ENCODE measurements at regions not wholly inside any gene's neighbourhood (a gene's known extent, or its start where the extent isn't known, plus 50 kb on each side); places are given as distances from the start of the nearest gene placed in this dataset.

DNA sequence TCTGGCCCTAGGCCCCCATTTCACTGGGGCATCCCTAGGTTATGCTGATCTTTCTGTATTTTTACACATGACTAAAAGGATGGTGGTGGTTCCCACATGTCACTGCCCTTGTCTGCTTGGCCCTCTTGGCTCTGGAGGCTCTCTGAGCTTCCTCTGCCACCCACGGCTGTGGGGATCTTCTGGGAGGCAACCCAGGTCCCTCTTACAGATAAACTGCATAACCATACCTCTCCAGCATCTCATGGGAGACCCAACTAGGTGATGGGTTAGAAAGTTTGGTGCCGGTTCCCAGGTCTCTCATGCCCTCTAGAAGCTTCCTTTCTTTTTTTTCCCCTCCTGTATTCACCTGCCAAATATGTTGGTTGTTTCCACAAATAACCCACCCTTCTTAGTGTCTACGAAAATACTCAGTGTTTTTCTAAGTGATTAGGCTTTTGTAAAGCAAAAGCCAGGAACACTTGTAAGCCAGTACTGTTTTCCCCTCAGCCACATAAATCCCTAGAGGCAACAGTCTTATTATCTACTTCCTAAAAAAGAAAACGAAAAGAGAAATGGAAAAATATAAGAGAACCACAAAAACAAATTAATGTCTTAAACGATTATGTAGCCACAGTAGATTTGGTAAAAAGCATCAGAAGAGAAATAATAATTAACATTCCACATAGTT is 71.7 kb upstream of the SMLR1 start:
- Histone ChIP-seq H3K4me3 (no peak overlapping the region), H3K27ac (no peak overlapping the region), H3K4me1 (no peaks in the 10 kb centered on the region), H3K27me3 (no peaks in the 10 kb centered on the region), H3K9me3 (no peaks in the 10 kb centered on the region), H3K36me3 (no peaks in the 10 kb centered on the region)
- DNase-seq = no peak
- no peak for TF ChIP-seq POLR2A (IDR thresholded peaks at IDR 0.05)
- TF ChIP-seq, protein P1, sequence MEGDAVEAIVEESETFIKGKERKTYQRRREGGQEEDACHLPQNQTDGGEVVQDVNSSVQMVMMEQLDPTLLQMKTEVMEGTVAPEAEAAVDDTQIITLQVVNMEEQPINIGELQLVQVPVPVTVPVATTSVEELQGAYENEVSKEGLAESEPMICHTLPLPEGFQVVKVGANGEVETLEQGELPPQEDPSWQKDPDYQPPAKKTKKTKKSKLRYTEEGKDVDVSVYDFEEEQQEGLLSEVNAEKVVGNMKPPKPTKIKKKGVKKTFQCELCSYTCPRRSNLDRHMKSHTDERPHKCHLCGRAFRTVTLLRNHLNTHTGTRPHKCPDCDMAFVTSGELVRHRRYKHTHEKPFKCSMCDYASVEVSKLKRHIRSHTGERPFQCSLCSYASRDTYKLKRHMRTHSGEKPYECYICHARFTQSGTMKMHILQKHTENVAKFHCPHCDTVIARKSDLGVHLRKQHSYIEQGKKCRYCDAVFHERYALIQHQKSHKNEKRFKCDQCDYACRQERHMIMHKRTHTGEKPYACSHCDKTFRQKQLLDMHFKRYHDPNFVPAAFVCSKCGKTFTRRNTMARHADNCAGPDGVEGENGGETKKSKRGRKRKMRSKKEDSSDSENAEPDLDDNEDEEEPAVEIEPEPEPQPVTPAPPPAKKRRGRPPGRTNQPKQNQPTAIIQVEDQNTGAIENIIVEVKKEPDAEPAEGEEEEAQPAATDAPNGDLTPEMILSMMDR (IDR thresholded peaks at IDR 0.05) = no peak

GRCh38 chr6:130756824-130757223 is 70.4 kb upstream of the SMLR1 start:
- Histone ChIP-seq H3K4me1 (no peaks in the 10 kb centered on the region), H3K27ac (no peak overlapping the region), H3K9me3 (no peaks in the 10 kb centered on the region), H3K36me3 (no peaks in the 10 kb centered on the region), H3K27me3 (no peaks in the 10 kb centered on the region), H3K4me3 (no peak overlapping the region)
- TF ChIP-seq, protein P1 (IDR thresholded peaks at IDR 0.05) = no peak
- TF ChIP-seq POLR2A (IDR thresholded peaks at IDR 0.05) = no peak
- no peak for DNase-seq

DNA sequence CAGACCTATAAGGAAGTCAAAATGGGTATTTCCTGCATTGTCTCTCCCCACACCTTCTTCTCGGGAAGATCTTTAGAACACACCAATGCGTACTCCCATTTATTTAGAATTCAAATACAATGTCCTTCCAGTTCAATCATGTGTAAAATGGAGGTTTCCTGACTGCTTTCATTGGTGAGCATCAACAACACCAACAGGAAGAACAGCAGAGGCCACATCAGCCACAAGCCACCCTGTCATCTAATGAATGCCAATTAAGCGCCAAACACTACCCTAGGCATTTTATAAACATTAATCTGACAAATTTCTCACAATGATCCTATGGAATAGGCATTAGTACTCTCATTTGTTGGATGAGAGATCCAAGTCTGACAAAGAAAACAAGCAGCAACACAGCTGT is 68.4 kb upstream of the SMLR1 start:
- DNase-seq = no peak
- TF ChIP-seq POLR2A (IDR thresholded peaks at IDR 0.05) = no peak
- TF ChIP-seq, protein P1 (IDR thresholded peaks at IDR 0.05) = no peak
- Histone ChIP-seq H3K9me3 (no peaks in the 10 kb centered on the region), H3K27ac (no peak overlapping the region), H3K27me3 (no peaks in the 10 kb centered on the region), H3K4me1 (no peaks in the 10 kb centered on the region), H3K36me3 (no peaks in the 10 kb centered on the region), H3K4me3 (no peak overlapping the region)

GRCh38 chr6:130760006-130760405 is 67.2 kb upstream of the SMLR1 start:
- Histone ChIP-seq H3K4me1 (no peaks in the 10 kb centered on the region), H3K27ac (no peak overlapping the region), H3K27me3 (no peaks in the 10 kb centered on the region), H3K36me3 (no peaks in the 10 kb centered on the region), H3K9me3 (no peaks in the 10 kb centered on the region), H3K4me3 (no peak overlapping the region)
- TF ChIP-seq, protein P1 (IDR thresholded peaks at IDR 0.05) = peak in 4 of 6 experiments; percentile 13 to 49 (median 45)
- TF ChIP-seq POLR2A (IDR thresholded peaks at IDR 0.05) = no peak
- no peak for DNase-seq

DNA sequence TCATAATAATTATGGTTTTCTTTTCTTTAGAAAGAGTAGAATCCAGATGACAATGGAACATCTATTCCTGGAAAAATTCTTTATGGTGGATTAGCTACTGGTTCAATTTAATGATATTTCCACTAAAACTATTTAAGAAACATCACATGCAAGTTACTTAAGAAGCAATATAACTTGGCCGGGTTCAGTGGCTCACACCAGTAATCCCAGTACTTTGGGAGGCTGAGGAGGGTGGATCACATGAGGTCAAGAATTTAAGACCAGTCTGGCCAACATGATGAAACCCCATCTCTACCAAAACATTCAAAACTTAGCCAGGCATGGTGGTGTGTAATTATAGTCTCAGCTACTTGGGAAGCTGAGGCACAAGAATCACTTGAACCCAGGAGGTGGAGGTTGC is 65.9 kb upstream of the SMLR1 start:
- Histone ChIP-seq H3K4me1 (no peaks in the 10 kb centered on the region), H3K27me3 (no peaks in the 10 kb centered on the region), H3K4me3 (no peak overlapping the region), H3K27ac (no peak overlapping the region), H3K9me3 (no peaks in the 10 kb centered on the region), H3K36me3 (no peaks in the 10 kb centered on the region)
- TF ChIP-seq, protein P1 (IDR thresholded peaks at IDR 0.05) = no peak
- no peak for TF ChIP-seq POLR2A (IDR thresholded peaks at IDR 0.05)
- DNase-seq = no peak
